ENCODE measurements at regions not wholly inside any gene's neighbourhood (a gene's known extent, or its start where the extent isn't known, plus 50 kb on each side); places are given as distances from the start of the nearest gene placed in this dataset.

DNA sequence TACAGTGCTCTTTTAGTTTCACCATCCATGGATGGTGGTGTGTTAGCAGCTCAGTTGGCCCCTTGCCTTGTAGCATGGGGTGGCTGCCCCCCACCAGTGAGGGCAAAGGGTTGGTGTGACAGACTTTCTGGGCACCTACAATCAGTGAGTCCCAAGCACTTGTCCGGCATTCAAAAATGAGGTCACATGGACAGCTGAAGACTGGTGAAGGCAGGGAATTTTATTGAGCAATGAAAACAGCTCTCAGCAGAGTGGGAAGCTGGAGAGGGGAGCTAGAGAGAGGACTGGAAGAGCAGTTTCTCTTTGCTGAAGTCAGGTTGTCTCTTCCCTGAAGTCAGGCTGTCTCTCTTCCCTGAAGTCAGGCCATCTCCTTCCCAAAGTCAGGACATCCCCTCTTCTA is 1053.2 kb downstream of the SLITRK1 start (continued):
- no peak for TF ChIP-seq CREB1 (IDR thresholded peaks at IDR 0.05; ENCODE audit: low read depth)
- no peak for TF ChIP-seq MEF2A (IDR thresholded peaks at IDR 0.05; ENCODE audit: insufficient read depth, low read depth, low read length)
- no peak for TF ChIP-seq SIX5 (IDR thresholded peaks at IDR 0.05; ENCODE audit: low read depth, low read length, severe bottlenecking)

DNA sequence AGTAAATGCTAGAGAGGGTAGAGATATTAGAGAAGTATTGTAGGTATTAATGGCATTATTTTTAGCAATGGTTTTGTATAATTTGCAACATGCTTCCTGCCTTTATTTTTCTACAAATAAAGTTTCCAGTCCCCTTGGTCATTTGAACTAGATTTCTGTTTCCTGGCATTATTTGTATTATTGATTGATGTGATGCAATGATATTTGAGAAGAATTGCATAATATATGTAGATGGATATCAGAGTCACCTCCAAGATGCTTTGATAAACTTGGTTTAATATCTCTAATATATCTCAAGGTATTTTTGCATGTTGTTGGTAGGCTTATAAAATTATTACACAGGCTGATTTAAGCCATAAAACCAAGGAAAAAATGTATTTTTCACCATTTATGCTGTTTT is 1054.5 kb downstream of the SLITRK1 start:
- no peaks in the 10 kb centered on the region for H4K20me1 ChIP-seq (ENCODE audit: control insufficient read depth, insufficient read depth)
- no peak overlapping the region for H3K27ac ChIP-seq (ENCODE audit: control insufficient read depth, insufficient read depth)
- in situ Hi-C loops (cut with MboI) (no loop called here), intact Hi-C loops (cut with micrococcal nuclease; ENCODE audit: unreplicated experiment) (no loop called here)
- H3K4me2 ChIP-seq (ENCODE audit: control insufficient read depth, insufficient read depth): no peak overlapping the region
- ChIA-PET RAD21 (ENCODE audit: unreplicated experiment) (no interaction called here), CTCF (no interaction called here), SMC1A (ENCODE audit: uncharacterized antibody, unreplicated experiment) (no interaction called here), POLR2A (no interaction called here)
- DNase-seq (ENCODE audit: low read depth, low spot score) (no peak), FAIRE-seq (no peak), ATAC-seq (no peak)
- no peaks in the 10 kb centered on the region for H3K27me3 ChIP-seq (replicated peaks in 1 of 2; ENCODE audit: control insufficient read depth in 2 of 2, insufficient read depth in 2 of 2, low read length in 1 of 2)
- no peaks in the 10 kb centered on the region for H3K79me2 ChIP-seq (ENCODE audit: control insufficient read depth, insufficient read depth, low read length)
- no peaks in the 10 kb centered on the region for H3K36me3 ChIP-seq (ENCODE audit: control insufficient read depth in 2 of 2, insufficient read depth in 2 of 2, low read length in 1 of 2)
- H3K9ac ChIP-seq (ENCODE audit: control insufficient read depth, insufficient read depth, low read length): no peak overlapping the region
- H3K4me1 ChIP-seq (ENCODE audit: control insufficient read depth, insufficient read depth, low read length): no peaks in the 10 kb centered on the region
- no peak for TF ChIP-seq PRDM15 (CRISPR knock-in tag; IDR thresholded peaks at IDR 0.05)
- TF ChIP-seq CUX1 (IDR thresholded peaks at IDR 0.05; ENCODE audit: insufficient replicate concordance, low read depth, low read length): no peak
- no peak for TF ChIP-seq ZZZ3 (IDR thresholded peaks at IDR 0.05; ENCODE audit: control insufficient read depth, insufficient read length, low read depth)
- H3K4me3 ChIP-seq: no peak overlapping the region
- H3K9me3 ChIP-seq (replicated peaks; ENCODE audit: control insufficient read depth, insufficient read depth, low read length): no peaks in the 10 kb centered on the region
- no TSS peak for BruUV-seq (replicated peaks)
- no peak overlapping the region for H2AFZ ChIP-seq (ENCODE audit: control insufficient read depth, low read depth, low read length)

Data from GM12878 (cell line).